ENCODE measurements at regions not wholly inside any gene's neighbourhood (a gene's known extent, or its start where the extent isn't known, plus 50 kb on each side); places are given as distances from the start of the nearest gene placed in this dataset.

- DNase-seq (ENCODE audit: low read depth), result no peak
These were observed 50.9 kb upstream of the ETV3 start for GRCh38 chr1:157189096-157189495.
